Activated CD4-positive, alpha-beta T cell treated with anti-CD3 and anti-CD28 coated beads, Interleukin-2, amount 50 U/mL, for 48 hours (primary cell): ENCODE measurements at regions not wholly inside any gene's neighbourhood (a gene's known extent, or its start where the extent isn't known, plus 50 kb on each side); places are given as distances from the start of the nearest gene placed in this dataset.
"Not testable (repeated sequence)": the region's sequence is repeated elsewhere in the genome, so short reads cannot be mapped to it uniquely, and the experiment has no call there.

Experiments
- DNase-seq, 2 experiments: peaks; one replicate each; pipeline ENCODE4 v3.0.0-alpha.2; 2020

DNA sequence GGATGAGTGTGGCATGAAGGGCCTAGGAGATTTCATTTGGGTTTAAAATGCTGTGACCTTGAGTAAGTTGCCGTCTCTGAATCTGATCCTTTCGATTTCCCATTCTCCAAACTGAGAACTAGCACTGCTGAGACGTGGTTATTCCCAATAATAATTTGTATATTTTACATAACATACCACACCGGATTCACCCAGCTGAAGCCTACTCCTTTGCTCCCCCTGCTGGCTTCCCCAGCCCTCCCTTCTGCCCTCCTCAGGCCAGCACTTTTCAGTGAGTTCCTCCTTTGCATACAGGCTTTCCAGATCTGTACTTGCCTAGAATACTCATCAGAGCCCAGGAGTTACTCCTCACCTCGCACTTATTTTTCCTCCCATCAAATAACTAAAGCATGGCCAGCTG lies 255.1 kb downstream of the OR4F29 start:
- not testable (repeated sequence) for DNase-seq

GRCh38 chr1:191296-192049 lies 260.0 kb downstream of the OR4F29 start:
- DNase-seq = peak in 1 of 2 experiments; percentile 3

DNA sequence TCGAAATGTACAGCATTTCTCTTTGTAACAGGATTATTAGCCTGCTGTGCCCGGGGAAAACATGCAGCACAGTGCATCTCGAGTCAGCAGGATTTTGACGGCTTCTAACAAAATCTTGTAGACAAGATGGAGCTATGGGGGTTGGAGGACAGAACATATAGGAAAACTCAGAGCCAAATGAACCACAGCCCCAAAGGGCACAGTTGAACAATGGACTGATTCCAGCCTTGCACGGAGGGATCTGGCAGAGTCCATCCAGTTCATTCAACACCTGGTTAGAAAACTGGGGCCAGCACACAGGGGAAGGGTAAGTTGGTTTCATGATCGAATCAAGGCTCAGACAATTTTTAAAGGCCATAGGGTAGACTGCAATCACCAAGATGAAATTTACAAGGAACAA lies 260.8 kb downstream of the OR4F29 start:
- not testable (repeated sequence) for DNase-seq

DNA sequence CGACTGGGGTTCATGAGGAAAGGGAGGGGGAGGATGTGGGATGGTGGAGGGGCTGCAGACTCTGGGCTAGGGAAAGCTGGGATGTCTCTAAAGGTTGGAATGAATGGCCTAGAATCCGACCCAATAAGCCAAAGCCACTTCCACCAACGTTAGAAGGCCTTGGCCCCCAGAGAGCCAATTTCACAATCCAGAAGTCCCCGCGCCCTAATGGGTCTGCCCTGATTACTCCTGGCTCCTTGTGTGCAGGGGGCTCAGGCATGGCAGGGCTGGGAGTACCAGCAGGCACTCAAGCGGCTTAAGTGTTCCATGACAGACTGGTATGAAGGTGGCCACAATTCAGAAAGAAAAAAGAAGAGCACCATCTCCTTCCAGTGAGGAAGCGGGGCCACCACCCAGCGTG lies 261.6 kb downstream of the OR4F29 start:
- DNase-seq = not testable (repeated sequence)

DNA sequence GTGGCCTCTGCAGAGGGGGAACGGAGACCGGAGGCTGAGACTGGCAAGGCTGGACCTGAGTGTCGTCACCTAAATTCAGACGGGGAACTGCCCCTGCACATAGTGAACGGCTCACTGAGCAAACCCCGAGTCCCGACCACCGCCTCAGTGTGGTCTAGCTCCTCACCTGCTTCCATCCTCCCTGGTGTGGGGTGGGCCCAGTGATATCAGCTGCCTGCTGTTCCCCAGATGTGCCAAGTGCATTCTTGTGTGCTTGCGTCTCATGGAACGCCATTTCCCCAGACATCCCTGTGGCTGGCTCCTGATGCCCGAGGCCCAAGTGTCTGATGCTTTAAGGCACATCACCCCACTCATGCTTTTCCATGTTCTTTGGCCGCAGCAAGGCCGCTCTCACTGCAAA lies 262.2 kb downstream of the OR4F29 start:
- not testable (repeated sequence) for DNase-seq

DNA sequence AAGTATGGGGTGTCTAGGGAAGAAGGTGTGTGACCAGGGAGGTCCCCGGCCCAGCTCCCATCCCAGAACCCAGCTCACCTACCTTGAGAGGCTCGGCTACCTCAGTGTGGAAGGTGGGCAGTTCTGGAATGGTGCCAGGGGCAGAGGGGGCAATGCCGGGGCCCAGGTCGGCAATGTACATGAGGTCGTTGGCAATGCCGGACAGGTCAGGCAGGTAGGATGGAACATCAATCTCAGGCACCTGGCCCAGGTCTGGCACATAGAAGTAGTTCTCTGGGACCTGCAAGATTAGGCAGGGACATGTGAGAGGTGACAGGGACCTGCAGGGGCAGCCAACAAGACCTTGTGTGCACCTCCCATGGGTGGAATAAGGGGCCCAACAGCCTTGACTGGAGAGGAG lies 264.2 kb downstream of the OR4F29 start:
- DNase-seq = not testable (repeated sequence)

DNA sequence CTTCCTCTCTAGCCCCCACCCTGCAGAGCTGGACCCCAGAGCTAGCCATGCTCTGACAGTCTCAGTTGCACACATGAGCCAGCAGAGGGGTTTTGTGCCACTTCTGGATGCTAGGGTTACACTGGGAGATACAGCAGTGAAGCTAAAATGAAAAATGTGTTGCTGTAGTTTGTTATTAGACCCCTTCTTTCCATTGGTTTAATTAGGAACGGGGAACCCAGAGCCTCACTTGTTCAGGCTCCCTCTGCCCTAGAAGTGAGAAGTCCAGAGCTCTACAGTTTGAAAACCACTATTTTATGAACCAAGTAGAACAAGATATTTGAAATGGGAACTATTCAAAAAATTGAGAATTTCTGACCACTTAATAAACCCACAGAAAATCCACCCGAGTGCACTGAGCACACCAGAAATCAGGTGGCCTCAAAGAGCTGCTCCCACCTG lies 264.8 kb downstream of the OR4F29 start:
- not testable (repeated sequence) for DNase-seq

GRCh38 chr1:186223-186622 lies 265.3 kb downstream of the OR4F29 start:
- not testable (repeated sequence) for DNase-seq

- DNase-seq = not testable (repeated sequence)
Measured at GRCh38 chr1:185526-185925, 266.0 kb downstream of the OR4F29 start.

DNA sequence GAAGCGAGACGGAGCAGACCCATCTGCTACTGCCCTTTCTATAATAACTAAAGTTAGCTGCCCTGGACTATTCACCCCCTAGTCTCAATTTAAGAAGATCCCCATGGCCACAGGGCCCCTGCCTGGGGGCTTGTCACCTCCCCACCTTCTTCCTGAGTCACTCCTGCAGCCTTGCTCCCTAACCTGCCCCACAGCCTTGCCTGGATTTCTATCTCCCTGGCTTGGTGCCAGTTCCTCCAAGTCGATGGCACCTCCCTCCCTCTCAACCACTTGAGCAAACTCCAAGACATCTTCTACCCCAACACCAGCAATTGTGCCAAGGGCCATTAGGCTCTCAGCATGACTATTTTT lies 267.2 kb downstream of the OR4F29 start:
- peak in 1 of 2 experiments; percentile 4 for DNase-seq

- DNase-seq = peak in 1 of 2 experiments; percentile 16
Measured at GRCh38 chr1:183620-184335, 267.7 kb downstream of the OR4F29 start.

DNA sequence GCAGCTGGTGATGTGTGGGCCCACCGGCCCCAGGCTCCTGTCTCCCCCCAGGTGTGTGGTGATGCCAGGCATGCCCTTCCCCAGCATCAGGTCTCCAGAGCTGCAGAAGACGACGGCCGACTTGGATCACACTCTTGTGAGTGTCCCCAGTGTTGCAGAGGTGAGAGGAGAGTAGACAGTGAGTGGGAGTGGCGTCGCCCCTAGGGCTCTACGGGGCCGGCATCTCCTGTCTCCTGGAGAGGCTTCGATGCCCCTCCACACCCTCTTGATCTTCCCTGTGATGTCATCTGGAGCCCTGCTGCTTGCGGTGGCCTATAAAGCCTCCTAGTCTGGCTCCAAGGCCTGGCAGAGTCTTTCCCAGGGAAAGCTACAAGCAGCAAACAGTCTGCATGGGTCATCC lies 268.4 kb downstream of the OR4F29 start:
- peak in 1 of 2 experiments; percentile 3 for DNase-seq

- not testable (repeated sequence) for DNase-seq
Measured at GRCh38 chr1:182631-183030, 268.8 kb downstream of the OR4F29 start.

- DNase-seq = peak; percentile 41 to 47
Measured at GRCh38 chr1:181247-182216, 269.9 kb downstream of the OR4F29 start.

DNA sequence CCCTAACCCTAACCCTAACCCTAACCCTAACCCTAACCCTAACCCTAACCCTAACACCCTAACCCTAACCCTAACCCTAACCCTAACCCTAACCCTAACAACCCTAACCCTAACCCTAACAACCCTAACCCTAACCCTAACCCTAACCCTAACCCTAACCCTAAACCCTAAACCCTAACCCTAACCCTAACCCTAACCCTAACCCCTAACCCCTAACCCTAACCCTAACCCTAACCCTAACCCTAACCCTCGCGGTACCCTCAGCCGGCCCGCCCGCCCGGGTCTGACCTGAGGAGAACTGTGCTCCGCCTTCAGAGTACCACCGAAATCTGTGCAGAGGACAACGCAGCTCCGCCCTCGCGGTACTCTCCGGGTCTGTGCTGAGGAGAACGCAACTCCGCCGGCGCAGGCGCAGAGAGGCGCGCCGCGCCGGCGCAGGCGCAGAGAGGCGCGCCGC lies 270.7 kb downstream of the OR4F29 start:
- DNase-seq = peak in 1 of 2 experiments; percentile 18

DNA sequence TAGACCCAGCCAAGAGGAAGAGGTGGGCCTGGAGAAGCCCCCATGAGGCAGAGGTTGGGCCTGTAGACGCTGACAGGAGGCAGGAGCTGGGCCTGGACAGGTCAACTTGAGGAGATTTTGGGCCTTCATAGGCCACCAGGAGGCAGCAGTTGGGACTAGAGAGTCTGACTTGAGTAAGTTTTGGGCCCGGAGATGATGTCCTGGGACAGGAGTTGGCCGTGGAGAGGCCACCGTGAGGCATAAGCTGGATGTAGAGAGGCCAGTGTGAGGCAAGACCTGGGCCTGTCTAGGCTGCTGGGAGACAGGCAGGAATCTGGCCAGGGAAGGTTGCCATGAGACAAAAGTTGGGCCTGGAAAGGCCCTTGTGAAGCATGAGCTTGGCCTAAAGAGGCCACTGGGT lies 312.6 kb downstream of the OR4F29 start:
- DNase-seq = not testable (repeated sequence)

DNA sequence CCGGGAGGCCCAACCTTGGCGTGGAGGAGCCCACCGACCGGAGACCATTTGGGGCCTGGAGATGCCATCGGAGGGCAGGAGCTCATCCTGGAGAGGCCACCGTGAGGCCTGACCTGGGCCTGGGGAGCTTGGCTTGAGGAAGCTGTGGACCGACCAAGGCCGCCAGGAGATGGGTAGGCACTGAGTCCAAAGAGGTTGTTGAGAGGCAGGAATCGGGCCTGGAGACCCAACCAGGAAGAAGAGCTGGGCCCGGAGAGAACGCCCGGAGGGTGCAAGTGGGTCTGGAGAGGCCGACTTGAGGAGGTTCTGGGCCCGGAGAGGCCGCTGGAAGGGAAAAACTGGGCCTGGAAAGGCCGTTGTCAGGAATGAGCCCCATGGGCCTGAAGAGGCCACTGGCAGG lies 313.8 kb downstream of the OR4F29 start:
- not testable (repeated sequence) for DNase-seq

DNA sequence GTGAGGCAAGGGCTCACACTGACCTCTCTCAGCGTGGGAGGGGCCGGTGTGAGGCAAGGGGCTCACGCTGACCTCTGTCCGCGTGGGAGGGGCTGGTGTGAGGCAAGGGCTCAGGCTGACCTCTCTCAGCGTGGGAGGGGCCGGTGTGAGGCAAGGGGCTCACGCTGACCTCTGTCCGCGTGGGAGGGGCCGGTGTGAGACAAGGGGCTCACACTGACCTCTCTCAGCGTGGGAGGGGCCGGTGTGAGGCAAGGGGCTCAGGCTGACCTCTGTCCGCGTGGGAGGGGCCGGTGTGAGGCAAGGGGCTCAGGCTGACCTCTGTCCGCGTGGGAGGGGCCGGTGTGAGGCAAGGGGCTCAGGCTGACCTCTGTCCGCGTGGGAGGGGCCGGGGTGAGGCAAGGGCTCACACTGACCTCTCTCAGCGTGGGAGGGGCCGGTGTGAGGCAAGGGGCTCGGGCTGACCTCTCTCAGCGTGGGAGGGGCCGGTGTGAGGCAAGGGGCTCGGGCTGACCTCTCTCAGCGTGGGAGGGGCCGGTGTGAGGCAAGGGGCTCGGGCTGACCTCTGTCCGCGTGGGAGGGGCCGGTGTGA lies 315.0 kb downstream of the OR4F29 start:
- not testable (repeated sequence) for DNase-seq

DNA sequence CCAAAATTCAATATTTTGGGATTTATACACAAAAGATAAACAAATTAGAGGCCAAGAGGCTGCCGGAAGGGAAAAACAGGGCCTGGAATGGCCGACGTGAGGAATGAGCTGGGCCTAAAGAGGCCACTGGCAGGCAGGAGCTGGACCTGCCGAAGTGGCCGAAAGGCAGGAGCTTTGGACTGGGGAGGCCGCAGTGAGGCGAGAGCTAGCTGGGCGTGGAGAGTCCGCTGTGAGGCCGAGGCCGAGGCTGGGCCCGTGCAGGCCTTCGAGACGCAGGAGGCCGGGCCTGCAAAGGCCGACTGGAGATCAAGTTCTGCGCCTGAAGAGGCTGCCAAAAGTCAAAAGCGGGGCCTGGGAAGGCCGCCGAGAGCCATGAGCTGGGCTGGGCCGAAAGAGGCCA lies 316.5 kb downstream of the OR4F29 start:
- DNase-seq = not testable (repeated sequence)

- DNase-seq = not testable (repeated sequence)
Measured at GRCh38 chr1:118440-118839, 333.0 kb downstream of the OR4F29 start.

GRCh38 chr1:115534-115933 lies 335.9 kb downstream of the OR4F29 start:
- DNase-seq = not testable (repeated sequence)

- DNase-seq = not testable (repeated sequence)
Measured at GRCh38 chr1:104776-105175, 346.7 kb downstream of the OR4F29 start.
